GM19438 (cell line): ENCODE measurements at regions not wholly inside any gene's neighbourhood (a gene's known extent, or its start where the extent isn't known, plus 50 kb on each side); places are given as distances from the start of the nearest gene placed in this dataset.

Experiments
- ATAC-seq: cut with Tn5 transposase; IDR thresholded peaks from one replicate; pipeline ENCODE4 v1.9.1; 2021; ENCODE audit warnings: low read depth; ENCODE audit not compliant: unreplicated experiment

DNA sequence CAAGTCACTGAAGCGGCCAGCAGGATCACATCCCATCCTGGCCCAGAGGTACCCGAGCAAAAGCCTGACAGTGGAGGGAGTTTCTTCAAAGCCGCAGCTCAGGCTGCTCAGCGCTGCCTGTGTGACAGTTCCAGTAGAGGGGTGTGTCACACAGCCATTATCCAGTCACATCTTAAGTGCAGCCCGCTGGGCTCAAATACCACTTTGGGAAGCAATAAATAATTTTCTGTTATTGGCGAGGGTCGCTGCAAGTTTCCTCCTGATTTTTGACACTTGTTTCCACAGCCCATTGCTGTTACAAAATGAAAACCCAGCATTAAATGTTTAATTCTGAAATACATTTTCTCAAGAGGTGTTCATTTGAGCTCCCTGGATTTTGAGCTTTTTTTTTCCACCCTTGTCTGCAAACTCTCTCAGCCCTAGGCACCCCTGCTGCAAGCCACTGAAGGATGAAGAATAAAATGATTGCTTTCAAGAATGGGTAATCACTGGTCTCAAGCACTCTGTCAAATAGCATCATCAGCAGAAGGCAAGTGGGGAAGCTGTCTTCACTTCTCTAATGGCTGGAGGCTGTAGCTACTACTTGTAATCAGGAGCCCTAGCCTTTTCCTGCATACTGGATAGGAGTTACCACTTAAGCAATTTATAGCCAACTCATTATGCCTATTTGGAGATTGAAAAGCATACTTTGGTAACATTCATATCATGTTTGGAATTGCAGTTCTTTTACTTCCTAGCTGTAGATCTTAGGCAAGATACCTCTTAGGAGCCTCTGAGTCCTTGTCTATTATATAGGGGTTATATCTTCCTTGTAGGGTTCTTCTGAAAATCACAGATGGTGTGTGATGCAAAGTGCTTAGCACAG, 373.7 kb downstream of the METTL15 start:
- ATAC-seq, result no peak

- ATAC-seq, result no peak
These were observed 372.2 kb downstream of the METTL15 start for GRCh38 chr11:28480406-28480805.

GRCh38 chr11:28476864-28477263, 368.7 kb downstream of the METTL15 start:
- ATAC-seq, result no peak

- no peak for ATAC-seq
These were observed 367.9 kb downstream of the METTL15 start for GRCh38 chr11:28476049-28476448.

DNA sequence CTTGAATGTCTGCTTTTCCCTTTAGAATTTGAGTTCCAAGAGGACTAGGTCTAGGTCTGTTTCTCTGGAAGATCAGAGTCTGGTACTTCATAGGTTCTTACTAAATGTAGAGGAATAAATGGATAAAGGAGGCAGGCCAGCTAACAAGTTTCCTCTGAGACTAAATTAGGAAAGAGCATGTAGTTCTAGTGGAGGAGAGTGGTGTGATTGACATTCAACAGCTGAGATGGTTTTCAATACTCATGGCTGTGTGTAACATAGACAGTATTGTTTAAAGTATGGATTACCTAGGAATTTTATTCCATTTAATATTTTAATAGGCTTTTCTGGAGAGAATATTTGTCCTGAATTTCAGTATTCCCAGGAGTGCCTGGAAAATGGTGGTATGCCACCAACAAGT, 364.7 kb downstream of the METTL15 start:
- ATAC-seq, result no peak

DNA sequence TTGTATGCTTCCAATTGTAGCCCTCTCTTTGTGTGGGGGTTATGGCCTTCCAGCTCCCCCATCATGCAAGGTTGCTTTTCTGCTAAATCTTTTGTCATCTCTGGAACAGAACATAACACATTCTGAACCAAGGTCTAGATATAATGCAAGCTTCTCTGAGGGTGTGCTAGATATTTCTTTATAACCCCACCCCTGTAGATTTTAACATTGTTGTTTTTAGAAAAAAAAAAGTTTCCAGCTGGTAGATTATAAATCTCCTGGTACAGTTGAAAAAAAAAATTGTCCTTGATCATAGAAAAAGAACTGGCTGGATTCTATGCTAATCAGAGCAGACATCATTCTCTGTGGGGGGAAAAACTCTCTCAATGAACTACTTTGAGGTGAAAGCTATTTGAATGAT, 363.3 kb downstream of the METTL15 start:
- ATAC-seq, result no peak

DNA sequence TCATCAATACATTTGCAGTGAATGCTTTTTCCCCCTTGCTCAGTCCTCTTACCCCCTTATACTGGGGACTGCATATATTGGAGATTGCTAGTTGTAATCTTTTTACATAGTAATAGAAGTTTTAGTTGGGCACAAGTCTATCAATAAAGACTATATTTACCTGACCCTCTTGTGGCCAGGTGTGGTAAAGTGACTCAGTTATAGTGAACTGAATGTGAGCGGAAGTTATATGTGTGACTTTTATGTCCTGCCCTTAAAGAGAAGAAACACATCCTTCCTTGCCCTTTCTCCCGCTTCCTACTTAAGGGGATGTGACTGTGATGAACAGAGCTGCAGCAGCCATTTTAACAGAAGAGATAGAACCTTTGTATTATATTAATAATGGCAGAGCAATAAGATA, 362.0 kb downstream of the METTL15 start:
- no peak for ATAC-seq

DNA sequence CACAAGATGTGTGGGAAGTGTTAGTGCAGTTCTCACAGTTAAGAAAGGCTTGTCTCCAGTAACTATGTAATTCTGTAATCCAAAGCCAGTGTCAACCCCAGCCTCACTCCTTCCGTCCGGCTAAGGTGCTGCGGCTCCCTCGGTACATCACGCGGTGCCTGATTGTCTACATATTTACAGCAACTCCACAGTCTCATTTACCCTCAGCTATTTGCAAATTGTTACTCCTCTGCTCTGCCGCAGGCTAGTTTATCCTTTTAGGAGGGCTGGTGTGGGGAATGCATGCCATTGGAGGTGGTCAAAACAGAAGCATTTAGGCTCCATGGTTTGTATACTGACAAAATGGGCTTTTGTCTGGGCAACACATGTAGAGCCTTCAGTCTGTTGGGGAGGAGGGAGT, 358.3 kb downstream of the METTL15 start:
- ATAC-seq, result no peak

GRCh38 chr11:28464252-28464867, 356.2 kb downstream of the METTL15 start:
- ATAC-seq, result no peak

- ATAC-seq, result no peak
These were observed 355.6 kb downstream of the METTL15 start for GRCh38 chr11:28463826-28464225.

- no peak for ATAC-seq
These were observed 353.7 kb downstream of the METTL15 start for GRCh38 chr11:28461846-28462245.

DNA sequence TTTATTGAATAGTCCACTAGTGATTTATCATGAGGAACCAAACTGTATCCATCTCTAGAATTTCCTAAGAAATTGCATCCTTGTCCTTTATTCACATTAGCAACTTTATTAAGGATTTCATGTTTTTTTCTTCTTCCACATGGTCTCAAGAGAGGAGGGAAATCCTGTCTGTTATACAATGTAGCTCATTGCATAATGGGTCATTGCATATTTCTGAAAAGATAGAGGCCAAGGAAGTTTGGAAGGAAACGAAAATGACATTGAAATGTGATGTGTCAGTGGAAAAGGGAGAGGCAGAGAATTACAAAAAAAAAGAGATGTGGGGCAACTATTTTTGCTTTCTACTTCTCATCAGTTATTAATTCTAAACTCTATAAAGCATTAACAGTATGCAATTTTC, 353.1 kb downstream of the METTL15 start:
- no peak for ATAC-seq

DNA sequence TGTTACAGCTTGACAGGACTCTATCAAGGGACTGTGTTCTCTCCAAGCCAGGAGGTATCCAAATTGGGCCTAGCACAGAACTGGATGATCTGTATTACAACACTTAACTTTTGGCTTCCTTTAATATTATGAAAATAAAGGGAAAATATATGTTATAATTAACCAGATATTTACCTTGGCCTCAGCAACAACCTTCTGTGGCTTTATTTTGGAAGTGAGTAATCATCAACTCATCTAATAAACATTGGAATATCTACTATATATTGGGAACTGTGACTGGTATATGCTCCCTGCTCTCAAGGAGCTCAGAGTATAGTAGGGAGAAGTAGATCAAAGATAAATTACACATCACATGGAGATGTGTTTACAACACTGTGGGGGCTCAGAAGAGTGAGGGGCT, 352.2 kb downstream of the METTL15 start:
- no peak for ATAC-seq

DNA sequence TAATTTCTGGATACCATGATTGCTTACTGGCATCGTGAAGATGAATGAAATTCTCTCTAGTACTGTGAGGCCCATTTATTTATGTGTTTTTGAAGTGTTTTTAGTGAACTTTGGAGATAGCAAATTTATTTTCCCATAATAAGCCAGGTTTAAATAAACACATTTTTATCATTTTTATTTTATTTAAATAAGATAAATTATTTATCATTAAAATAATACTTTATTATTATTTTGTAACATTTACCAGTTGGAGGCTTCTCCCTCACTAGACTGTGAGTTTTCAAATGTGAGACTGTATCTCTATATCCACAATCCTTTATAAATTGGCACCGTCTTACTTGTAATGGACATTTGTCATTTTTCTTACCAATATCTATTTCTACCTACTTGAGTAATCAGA, 351.7 kb downstream of the METTL15 start:
- no peak for ATAC-seq

- no peak for ATAC-seq
These were observed 349.4 kb downstream of the METTL15 start for GRCh38 chr11:28457481-28458065.

- ATAC-seq, result no peak
These were observed 340.0 kb downstream of the METTL15 start for GRCh38 chr11:28448186-28448585.

GRCh38 chr11:28447226-28447625, 339.0 kb downstream of the METTL15 start:
- ATAC-seq, result no peak

DNA sequence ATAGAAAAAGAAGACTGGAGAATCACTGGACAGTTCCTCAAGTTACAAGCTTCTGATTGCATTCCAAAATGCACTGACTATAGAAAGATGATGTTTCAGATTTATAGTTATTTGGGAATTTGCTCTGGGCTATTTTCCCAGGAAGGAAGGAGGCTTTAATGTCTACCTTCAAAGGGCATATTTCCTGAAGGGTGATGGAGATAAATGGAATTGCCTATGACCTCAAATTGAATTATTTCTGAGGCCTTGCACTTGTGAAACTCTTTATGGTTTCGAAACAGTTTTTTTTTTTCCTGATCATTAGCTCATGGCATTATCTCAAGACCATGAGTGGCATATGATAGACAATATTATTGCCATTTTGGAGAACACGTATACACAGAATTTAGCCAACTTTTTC, 333.9 kb downstream of the METTL15 start:
- no peak for ATAC-seq

- ATAC-seq, result no peak
These were observed 331.2 kb downstream of the METTL15 start for GRCh38 chr11:28439403-28439802.

GRCh38 chr11:28420099-28420498, 311.9 kb downstream of the METTL15 start:
- no peak for ATAC-seq

DNA sequence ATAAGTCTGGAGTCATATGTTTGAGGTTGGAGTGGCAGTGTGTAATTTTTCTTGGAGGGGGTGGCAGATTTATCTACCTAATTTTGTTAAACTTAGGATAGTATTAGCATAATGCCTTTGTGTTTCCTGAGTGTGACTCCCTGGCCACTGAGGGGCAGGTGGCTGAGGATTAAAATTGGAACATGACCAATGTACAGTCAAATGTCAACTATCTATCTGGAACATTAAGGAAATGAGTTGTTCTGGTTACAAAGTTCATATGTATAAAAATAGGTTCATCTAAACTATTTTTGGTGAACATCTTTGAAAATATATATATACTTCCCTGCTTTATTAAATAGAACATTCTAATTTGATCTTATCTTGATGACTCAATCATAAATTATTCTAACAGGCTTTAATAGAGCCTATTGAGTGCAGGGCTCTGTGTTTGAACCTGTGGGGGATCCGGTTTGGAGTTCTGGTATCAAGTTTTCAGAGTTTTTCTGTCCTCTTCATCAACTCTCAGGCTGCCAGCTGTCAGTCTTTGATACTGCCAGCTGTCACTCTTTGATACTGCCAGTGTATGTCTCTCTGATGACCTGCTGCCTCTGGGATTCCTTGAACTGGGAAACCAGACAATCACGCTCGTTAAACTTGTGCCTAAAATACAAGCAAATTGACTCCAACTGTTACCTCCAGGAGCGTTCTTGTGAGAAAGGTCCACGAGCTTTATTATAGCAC, 309.6 kb downstream of the METTL15 start:
- ATAC-seq, result no peak
